Retinal pigment epithelial cell (primary cell): ENCODE measurements at regions not wholly inside any gene's neighbourhood (a gene's known extent, or its start where the extent isn't known, plus 50 kb on each side); places are given as distances from the start of the nearest gene placed in this dataset.

Experiments
- DNase-seq: peaks from one replicate; pipeline ENCODE4 v3.0.0-alpha.2; 2010; ENCODE audit warnings: low read depth
- H3K4me3 ChIP-seq: 2 replicates; pipeline ENCODE4 v1.5.1; 2011; ENCODE audit warnings: mild to moderate bottlenecking, low read length, control low read depth, moderate library complexity
- TF ChIP-seq, protein P1 (sequence below): conservative IDR thresholded peaks from 2 replicates; pipeline ENCODE4 v1.5.1; 2011; ENCODE audit warnings: low read depth, low read length, control low read depth, inconsistent platforms

DNA sequence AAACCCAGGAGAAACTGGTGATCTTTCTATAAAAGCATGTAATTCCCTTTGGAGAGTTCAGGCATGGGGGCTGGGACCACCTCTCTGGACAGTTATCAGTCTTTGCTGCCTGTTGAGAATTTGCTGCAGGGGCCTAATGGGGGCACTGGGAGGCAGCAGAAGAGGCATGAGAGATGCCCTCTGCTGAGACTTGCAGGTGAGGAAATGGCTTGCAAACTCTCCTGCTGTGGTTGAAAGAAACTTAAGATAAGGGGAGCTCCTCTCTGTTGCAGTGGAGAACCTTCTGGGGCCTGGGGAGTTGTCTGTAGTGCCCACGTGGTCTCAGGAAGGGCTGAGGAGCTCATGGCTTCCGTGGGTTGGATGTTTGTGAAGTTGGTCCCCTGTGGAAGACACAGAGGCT lies 301.1 kb upstream of the FOXF1 start:
- no peak overlapping the region for H3K4me3 ChIP-seq
- TF ChIP-seq, protein P1, sequence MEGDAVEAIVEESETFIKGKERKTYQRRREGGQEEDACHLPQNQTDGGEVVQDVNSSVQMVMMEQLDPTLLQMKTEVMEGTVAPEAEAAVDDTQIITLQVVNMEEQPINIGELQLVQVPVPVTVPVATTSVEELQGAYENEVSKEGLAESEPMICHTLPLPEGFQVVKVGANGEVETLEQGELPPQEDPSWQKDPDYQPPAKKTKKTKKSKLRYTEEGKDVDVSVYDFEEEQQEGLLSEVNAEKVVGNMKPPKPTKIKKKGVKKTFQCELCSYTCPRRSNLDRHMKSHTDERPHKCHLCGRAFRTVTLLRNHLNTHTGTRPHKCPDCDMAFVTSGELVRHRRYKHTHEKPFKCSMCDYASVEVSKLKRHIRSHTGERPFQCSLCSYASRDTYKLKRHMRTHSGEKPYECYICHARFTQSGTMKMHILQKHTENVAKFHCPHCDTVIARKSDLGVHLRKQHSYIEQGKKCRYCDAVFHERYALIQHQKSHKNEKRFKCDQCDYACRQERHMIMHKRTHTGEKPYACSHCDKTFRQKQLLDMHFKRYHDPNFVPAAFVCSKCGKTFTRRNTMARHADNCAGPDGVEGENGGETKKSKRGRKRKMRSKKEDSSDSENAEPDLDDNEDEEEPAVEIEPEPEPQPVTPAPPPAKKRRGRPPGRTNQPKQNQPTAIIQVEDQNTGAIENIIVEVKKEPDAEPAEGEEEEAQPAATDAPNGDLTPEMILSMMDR: no peak
- no peak for DNase-seq

DNA sequence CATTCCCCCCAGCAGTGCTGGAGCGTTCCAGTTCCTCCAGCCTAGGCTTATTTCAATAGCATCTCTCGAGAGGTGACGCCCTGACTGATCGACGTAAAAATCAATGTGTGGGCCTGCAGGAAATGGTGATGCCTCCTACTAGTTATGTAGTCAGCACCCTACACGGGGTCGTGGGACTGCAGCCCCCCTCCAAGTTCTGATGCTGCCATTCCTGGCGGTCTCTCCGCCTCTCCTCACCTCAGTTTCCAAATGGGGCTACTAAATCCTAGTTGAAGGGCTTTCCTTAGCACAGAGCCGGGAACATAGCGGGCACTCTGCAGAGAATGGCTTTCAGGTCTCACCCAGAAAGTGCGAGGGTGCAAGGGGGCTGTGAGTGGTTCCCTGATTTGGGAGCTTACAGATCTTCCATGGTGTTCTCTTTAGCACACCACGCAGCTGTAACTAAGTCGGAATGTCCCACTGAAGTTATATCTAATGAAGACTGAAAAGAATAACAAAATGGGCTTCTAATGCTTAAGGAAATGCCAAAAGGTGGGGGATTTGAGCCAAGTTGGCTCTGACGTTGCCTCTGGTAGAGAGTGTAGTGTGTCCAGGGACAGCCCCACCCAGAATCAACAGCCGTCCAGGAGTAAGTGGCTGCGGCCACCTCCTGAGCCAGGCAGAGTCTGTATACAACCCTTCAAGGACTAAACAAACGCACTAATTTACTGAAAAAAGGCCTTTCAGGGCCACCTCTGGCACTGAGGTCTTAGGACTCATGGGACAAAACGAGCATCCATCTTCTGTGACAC lies 299.7 kb upstream of the FOXF1 start:
- no peak for DNase-seq
- TF ChIP-seq, protein P1: no peak
- no peak overlapping the region for H3K4me3 ChIP-seq

DNA sequence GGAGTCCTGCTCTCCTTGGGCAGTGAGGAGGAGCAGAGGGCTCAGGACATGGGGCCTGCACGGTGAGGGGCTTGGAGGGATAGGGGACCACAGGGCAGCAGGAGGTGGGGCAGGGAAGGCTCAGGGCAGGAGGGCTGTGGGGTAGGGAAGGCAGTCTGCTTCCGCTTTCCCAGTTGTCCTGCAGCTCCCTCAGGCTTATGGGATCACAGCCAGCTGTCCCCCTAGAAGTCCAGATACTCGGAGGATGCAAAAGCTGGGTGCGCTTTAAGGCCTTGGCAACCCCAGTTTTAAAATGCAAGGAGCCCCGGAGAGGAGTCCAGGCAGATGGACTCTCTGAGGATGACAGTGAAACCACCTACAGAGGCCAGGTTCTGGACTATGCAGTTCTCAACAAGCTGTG lies 299.1 kb upstream of the FOXF1 start:
- no peak for DNase-seq
- TF ChIP-seq, protein P1: no peak
- H3K4me3 ChIP-seq: no peak overlapping the region

DNA sequence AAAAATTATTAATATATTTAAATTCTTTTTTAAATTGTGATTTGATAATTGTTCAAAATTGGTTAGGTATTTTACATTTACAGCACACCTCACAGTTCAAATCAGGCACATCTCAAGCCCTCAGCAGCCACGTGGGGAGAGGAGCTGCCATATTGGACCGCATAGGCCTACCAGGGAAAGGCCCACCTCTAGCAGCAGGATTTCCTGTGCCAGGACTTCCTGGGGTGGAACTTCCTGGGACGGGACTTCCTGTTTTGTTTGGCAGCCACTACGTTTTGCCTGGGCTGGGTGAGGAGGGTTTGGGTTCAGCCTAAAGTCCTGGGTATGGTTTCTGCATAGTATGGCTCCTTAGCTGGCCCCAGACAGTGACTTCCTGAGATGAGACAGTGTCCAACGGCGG lies 298.5 kb upstream of the FOXF1 start:
- DNase-seq: no peak
- H3K4me3 ChIP-seq: no peak overlapping the region
- TF ChIP-seq, protein P1: no peak

DNA sequence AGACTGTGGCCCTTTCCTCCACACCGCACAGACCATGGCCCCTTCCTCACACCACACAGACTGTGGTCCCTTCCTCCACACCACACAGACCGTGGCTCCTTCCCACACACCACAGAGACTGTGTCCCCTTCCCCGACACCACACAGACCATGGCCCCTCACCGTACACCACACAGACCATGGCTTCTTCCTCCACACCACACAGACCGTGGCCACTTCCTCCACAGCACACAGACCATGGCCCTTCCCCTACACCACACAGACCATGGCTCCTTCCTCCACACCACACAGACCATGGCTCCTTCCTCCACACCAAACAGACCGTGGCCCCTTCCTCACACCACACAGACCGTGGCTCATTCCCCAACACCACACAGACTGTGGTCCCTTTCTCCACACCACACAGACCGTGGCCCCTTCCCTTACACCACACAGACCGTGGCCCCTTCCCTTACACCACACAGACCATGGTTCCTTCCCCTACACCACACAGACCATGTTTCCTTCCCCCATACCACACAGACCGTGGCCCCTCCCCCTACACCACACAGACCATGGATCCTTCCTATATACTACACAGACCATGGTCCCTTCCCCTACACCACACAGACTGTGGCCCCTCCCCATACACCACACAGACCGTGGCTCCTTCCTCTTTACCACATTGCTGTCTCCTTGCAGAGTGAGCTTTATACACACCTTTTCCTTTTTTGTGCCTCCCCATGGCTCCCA lies 297.5 kb upstream of the FOXF1 start:
- no peak for DNase-seq
- no peak overlapping the region for H3K4me3 ChIP-seq
- TF ChIP-seq, protein P1: no peak

DNA sequence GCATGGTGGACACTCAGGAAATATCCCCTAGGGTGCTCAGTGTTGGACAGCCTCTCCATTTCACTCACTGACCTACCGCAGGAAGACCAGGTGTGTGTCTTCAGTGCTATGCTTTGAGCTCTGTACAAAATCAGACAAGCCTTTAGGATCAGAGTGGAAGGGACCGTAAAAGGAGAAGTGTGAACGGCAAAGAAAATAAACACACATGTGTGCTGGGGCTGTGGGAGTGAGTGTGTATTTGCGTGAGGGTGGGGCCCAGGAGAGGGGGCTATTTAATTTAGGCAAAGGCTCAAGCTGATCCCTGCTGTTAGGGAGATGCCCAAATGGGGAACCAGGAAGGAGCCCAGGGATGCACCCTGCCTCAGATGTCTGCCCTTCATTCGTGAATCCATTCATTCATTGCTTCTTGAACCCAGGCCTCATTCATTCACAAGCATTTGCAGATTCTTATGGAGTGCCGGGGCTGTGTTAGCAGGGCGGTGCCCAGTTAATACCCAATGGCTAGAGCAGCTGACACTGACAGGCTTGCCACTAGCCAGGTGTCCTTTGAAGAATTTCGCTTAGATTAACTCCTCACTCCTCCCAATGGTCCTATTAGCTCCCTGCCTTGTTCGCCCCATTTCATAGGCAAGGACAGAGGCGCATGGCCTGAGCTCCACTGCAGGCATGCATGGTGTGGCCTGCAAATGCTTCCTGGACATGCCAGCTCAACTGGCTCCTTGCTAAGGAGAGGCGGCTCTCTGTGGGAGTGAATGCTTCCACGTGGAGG lies 296.7 kb upstream of the FOXF1 start:
- no peak overlapping the region for H3K4me3 ChIP-seq
- TF ChIP-seq, protein P1: no peak
- DNase-seq: no peak
